ENCODE measurements at regions not wholly inside any gene's neighbourhood (a gene's known extent, or its start where the extent isn't known, plus 50 kb on each side); places are given as distances from the start of the nearest gene placed in this dataset.

DNA sequence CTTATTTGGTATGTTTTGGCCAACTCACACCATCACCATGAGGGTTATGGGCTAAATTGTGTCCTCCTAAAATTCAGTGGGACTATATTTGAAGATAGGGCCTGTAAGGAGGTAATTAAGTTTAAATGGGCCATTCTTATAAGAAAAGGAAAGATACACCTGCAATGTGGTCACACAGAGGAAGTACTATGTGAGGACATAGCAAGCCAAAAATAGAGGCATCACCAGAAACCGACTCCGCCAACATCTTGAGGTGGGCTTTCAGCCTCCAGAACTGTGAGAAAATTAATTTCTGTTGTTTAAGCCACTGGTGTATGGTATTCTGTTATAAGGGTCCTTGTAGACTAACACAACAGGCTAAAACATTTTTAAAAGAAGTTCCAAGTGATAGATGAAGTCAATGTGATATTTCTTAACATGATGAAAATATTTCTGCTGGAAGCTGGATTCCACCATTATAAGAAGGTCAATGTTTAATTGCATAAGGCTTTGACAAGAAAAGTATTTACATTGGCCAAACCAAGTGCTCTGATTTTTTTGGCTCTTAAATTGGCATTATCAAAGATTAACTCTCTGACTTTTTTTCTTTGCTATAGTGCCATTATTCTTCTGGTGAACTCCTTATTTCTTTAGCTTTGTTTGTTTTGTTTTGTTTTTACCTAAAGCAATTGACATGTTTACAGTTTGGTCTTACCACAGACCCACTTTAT is 540.9 kb downstream of the PPARGC1A start:
- Histone ChIP-seq H3K4me1 (replicated peaks in 1 of 2; ENCODE audit: control insufficient read depth in 2 of 2, insufficient read depth in 2 of 2, low read length in 2 of 2) (no peaks in the 10 kb centered on the region), H3K27me3 (ENCODE audit: control insufficient read depth in 2 of 2, insufficient read depth in 2 of 2, low read length in 2 of 2) (no peaks in the 10 kb centered on the region), H4K20me1 (replicated peaks; ENCODE audit: control insufficient read depth, insufficient read depth, low read length) (no peaks in the 10 kb centered on the region), H3K4me2 (ENCODE audit: insufficient read depth, low read length) (no peak overlapping the region), H3K9ac (ENCODE audit: insufficient read depth in 1 of 2, low read depth in 2 of 2, low read length in 2 of 2) (no peak overlapping the region), H3K27ac (ENCODE audit: extremely low read depth, low read depth, low read length) (no peak overlapping the region), H3K36me3 (ENCODE audit: control insufficient read depth, insufficient read depth, low read length) (no peaks in the 10 kb centered on the region), H2AFZ (ENCODE audit: low read depth, low read length) (no peak overlapping the region), H3K79me2 (ENCODE audit: control insufficient read depth, insufficient read depth, low read length) (no peaks in the 10 kb centered on the region), H3K9me1 (ENCODE audit: control insufficient read depth, insufficient read depth, low read length) (no peaks in the 10 kb centered on the region), H3K4me3 (no peak overlapping the region), H3K9me3 (replicated peaks; ENCODE audit: control insufficient read depth, insufficient read depth, low read depth, low read length) (no peaks in the 10 kb centered on the region)
- no TSS peak for BruUV-seq (replicated peaks)
- no peak for DNase-seq (ENCODE audit: extremely low read depth in 1 of 4, low spot score in 3 of 4)
- WGBS (ENCODE audit: insufficient coverage, low coverage, missing lambda C conversion rate) = 26% methylated on average over 2 of the region's 2 CpGs
- ATAC-seq = no peak
- ChIA-PET POLR2A (no interaction called here), CTCF (ENCODE audit: low intra/inter-chr PET ratio) (no interaction called here)
- intact Hi-C loops (cut with micrococcal nuclease) (no loop called here), in situ Hi-C loops (cut with MboI) (no loop called here)
- FAIRE-seq = no peak
- TF ChIP-seq KAT2B (IDR thresholded peaks at IDR 0.05; ENCODE audit: low read depth, low read length) (no peak), ZNF311 (CRISPR knock-in tag; IDR thresholded peaks at IDR 0.05) (no peak), HMGN3 (IDR thresholded peaks at IDR 0.05; ENCODE audit: borderline replicate concordance, extremely low read depth, insufficient read length, low read depth, low read length) (no peak), ZNF75A (CRISPR knock-in tag; IDR thresholded peaks at IDR 0.05) (no peak), BACH1 (tag; IDR thresholded peaks at IDR 0.05) (no peak)
- TF ChIP-seq, protein P1, sequence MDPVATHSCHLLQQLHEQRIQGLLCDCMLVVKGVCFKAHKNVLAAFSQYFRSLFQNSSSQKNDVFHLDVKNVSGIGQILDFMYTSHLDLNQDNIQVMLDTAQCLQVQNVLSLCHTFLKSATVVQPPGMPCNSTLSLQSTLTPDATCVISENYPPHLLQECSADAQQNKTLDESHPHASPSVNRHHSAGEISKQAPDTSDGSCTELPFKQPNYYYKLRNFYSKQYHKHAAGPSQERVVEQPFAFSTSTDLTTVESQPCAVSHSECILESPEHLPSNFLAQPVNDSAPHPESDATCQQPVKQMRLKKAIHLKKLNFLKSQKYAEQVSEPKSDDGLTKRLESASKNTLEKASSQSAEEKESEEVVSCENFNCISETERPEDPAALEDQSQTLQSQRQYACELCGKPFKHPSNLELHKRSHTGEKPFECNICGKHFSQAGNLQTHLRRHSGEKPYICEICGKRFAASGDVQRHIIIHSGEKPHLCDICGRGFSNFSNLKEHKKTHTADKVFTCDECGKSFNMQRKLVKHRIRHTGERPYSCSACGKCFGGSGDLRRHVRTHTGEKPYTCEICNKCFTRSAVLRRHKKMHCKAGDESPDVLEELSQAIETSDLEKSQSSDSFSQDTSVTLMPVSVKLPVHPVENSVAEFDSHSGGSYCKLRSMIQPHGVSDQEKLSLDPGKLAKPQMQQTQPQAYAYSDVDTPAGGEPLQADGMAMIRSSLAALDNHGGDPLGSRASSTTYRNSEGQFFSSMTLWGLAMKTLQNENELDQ (CRISPR knock-in tag; IDR thresholded peaks at IDR 0.05; ENCODE audit: borderline replicate concordance) = no peak
- TF ChIP-seq, protein P2, sequence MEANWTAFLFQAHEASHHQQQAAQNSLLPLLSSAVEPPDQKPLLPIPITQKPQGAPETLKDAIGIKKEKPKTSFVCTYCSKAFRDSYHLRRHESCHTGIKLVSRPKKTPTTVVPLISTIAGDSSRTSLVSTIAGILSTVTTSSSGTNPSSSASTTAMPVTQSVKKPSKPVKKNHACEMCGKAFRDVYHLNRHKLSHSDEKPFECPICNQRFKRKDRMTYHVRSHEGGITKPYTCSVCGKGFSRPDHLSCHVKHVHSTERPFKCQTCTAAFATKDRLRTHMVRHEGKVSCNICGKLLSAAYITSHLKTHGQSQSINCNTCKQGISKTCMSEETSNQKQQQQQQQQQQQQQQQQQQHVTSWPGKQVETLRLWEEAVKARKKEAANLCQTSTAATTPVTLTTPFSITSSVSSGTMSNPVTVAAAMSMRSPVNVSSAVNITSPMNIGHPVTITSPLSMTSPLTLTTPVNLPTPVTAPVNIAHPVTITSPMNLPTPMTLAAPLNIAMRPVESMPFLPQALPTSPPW (CRISPR knock-in tag; IDR thresholded peaks at IDR 0.05) = no peak

Data from K562 (cell line).